ENCODE measurements at regions not wholly inside any gene's neighbourhood (a gene's known extent, or its start where the extent isn't known, plus 50 kb on each side); places are given as distances from the start of the nearest gene placed in this dataset.

DNA sequence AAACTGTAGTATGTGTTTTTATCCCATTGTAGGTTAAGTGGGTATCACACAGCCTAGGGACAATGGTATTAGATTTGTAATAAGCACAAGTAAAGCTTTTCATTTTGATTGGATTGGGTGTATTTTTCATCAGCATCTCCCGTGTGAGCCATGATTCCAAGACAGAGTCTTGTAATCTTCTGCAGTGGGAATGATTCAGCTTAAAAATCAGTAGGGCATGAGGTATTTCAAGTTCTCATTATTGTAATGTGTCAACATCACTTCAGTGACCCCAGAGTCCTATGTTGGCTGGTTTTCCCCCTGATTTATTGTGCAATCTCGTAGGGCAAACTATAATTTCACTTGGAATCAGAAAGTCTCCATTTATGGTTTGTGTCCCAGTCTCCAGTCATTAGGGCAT lies 833.2 kb upstream of the RBFOX1 start (continued):
- TF ChIP-seq, protein P1, sequence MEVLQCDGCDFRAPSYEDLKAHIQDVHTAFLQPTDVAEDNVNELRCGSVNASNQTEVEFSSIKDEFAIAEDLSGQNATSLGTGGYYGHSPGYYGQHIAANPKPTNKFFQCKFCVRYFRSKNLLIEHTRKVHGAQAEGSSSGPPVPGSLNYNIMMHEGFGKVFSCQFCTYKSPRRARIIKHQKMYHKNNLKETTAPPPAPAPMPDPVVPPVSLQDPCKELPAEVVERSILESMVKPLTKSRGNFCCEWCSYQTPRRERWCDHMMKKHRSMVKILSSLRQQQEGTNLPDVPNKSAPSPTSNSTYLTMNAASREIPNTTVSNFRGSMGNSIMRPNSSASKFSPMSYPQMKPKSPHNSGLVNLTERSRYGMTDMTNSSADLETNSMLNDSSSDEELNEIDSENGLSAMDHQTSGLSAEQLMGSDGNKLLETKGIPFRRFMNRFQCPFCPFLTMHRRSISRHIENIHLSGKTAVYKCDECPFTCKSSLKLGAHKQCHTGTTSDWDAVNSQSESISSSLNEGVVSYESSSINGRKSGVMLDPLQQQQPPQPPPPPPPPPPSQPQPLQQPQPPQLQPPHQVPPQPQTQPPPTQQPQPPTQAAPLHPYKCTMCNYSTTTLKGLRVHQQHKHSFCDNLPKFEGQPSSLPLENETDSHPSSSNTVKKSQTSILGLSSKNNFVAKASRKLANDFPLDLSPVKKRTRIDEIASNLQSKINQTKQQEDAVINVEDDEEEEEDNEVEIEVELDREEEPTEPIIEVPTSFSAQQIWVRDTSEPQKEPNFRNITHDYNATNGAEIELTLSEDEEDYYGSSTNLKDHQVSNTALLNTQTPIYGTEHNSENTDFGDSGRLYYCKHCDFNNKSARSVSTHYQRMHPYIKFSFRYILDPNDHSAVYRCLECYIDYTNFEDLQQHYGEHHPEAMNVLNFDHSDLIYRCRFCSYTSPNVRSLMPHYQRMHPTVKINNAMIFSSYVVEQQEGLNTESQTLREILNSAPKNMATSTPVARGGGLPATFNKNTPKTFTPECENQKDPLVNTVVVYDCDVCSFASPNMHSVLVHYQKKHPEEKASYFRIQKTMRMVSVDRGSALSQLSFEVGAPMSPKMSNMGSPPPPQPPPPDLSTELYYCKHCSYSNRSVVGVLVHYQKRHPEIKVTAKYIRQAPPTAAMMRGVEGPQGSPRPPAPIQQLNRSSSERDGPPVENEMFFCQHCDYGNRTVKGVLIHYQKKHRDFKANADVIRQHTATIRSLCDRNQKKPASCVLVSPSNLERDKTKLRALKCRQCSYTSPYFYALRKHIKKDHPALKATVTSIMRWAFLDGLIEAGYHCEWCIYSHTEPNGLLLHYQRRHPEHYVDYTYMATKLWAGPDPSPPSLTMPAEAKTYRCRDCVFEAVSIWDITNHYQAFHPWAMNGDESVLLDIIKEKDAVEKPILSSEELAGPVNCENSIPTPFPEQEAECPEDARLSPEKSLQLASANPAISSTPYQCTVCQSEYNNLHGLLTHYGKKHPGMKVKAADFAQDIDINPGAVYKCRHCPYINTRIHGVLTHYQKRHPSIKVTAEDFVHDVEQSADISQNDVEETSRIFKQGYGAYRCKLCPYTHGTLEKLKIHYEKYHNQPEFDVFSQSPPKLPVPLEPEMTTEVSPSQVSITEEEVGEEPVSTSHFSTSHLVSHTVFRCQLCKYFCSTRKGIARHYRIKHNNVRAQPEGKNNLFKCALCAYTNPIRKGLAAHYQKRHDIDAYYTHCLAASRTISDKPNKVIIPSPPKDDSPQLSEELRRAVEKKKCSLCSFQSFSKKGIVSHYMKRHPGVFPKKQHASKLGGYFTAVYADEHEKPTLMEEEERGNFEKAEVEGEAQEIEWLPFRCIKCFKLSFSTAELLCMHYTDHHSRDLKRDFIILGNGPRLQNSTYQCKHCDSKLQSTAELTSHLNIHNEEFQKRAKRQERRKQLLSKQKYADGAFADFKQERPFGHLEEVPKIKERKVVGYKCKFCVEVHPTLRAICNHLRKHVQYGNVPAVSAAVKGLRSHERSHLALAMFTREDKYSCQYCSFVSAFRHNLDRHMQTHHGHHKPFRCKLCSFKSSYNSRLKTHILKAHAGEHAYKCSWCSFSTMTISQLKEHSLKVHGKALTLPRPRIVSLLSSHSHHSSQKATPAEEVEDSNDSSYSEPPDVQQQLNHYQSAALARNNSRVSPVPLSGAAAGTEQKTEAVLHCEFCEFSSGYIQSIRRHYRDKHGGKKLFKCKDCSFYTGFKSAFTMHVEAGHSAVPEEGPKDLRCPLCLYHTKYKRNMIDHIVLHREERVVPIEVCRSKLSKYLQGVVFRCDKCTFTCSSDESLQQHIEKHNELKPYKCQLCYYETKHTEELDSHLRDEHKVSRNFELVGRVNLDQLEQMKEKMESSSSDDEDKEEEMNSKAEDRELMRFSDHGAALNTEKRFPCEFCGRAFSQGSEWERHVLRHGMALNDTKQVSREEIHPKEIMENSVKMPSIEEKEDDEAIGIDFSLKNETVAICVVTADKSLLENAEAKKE (CRISPR knock-in tag; IDR thresholded peaks at IDR 0.05), result no peak

DNA sequence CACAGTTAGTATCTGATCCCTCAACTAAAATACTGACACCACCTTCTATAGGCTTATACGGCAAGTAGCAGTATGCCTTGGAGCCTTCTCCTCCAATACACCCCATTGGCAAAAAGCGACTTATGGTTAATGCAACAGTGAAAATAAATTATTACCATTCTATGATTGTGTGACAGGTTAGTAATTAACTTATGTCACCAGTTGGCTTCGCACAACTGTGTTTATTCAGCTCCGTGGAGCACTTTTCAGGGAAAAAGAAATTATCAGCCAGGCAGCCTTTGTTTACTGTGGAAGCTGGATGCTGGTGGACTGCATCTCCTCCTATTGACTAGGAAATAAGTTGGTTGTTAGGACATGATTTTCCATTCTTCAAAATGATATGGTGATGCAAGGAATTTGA lies 833.8 kb upstream of the RBFOX1 start:
- Mint-ChIP-seq H3K9me3 (no peaks in the 10 kb centered on the region), H3K4me1 (peaks cover 5% of the 10 kb centered on the region; the same call in 2 of the 3 replicates), H3K27me3 (ENCODE audit: insufficient read depth, low read depth, poor library complexity) (peaks cover 3% of the 10 kb centered on the region), H3K36me3 (ENCODE audit: low read depth) (no peaks in the 10 kb centered on the region; the same call in 2 of the 3 replicates), H3K4me3 (no peak overlapping the region), H3K27ac (no peak overlapping the region)
- H2AFZ ChIP-seq, result no peak overlapping the region
- no peak overlapping the region for H3K4me3 ChIP-seq
- ATAC-seq, result no peak
- H3K27me3 ChIP-seq (ENCODE audit: insufficient read depth), result no peaks in the 10 kb centered on the region
- H3K4me1 ChIP-seq (ENCODE audit: insufficient read depth), result no peaks in the 10 kb centered on the region
- H4K20me1 ChIP-seq (replicated peaks; ENCODE audit: insufficient read depth), result no peaks in the 10 kb centered on the region
- H3K79me2 ChIP-seq (replicated peaks; ENCODE audit: insufficient read depth), result no peaks in the 10 kb centered on the region
- no peaks in the 10 kb centered on the region for H3F3A ChIP-seq (replicated peaks; ENCODE audit: low read depth)
- H3K27ac ChIP-seq (ENCODE audit: low read depth), result no peak overlapping the region
- H3K9me2 ChIP-seq (ENCODE audit: insufficient read depth), result no peaks in the 10 kb centered on the region
- DNase-seq (ENCODE audit: low spot score), result no peak
- H3K4me2 ChIP-seq, result no peak overlapping the region
- no peaks in the 10 kb centered on the region for H3K36me3 ChIP-seq (ENCODE audit: insufficient read depth)
- TF ChIP-seq, protein P1 (CRISPR knock-in tag; IDR thresholded peaks at IDR 0.05), result no peak
- TF ChIP-seq, protein P2, sequence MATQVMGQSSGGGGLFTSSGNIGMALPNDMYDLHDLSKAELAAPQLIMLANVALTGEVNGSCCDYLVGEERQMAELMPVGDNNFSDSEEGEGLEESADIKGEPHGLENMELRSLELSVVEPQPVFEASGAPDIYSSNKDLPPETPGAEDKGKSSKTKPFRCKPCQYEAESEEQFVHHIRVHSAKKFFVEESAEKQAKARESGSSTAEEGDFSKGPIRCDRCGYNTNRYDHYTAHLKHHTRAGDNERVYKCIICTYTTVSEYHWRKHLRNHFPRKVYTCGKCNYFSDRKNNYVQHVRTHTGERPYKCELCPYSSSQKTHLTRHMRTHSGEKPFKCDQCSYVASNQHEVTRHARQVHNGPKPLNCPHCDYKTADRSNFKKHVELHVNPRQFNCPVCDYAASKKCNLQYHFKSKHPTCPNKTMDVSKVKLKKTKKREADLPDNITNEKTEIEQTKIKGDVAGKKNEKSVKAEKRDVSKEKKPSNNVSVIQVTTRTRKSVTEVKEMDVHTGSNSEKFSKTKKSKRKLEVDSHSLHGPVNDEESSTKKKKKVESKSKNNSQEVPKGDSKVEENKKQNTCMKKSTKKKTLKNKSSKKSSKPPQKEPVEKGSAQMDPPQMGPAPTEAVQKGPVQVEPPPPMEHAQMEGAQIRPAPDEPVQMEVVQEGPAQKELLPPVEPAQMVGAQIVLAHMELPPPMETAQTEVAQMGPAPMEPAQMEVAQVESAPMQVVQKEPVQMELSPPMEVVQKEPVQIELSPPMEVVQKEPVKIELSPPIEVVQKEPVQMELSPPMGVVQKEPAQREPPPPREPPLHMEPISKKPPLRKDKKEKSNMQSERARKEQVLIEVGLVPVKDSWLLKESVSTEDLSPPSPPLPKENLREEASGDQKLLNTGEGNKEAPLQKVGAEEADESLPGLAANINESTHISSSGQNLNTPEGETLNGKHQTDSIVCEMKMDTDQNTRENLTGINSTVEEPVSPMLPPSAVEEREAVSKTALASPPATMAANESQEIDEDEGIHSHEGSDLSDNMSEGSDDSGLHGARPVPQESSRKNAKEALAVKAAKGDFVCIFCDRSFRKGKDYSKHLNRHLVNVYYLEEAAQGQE (IDR thresholded peaks at IDR 0.05; ENCODE audit: unreplicated experiment), result no peak
- TF ChIP-seq ZNF114 (CRISPR knock-in tag; IDR thresholded peaks at IDR 0.05) (no peak), POLR2AphosphoS5 (IDR thresholded peaks at IDR 0.05; ENCODE audit: low read depth) (no peak), NANOG (IDR thresholded peaks at IDR 0.05; ENCODE audit: borderline replicate concordance) (no peak)
